GM12864 (cell line): ENCODE measurements at regions not wholly inside any gene's neighbourhood (a gene's known extent, or its start where the extent isn't known, plus 50 kb on each side); places are given as distances from the start of the nearest gene placed in this dataset.

Source experiments
- DNase-seq: peaks from one replicate; pipeline ENCODE4 v3.0.0-alpha.2; 2011; ENCODE audit warnings: low read depth
- H3K4me3 ChIP-seq: 2 replicates; pipeline ENCODE4 v1.5.1; 2011; ENCODE audit warnings: mild to moderate bottlenecking, low read depth, low read length, control low read depth
- TF ChIP-seq, protein P1 (sequence below): IDR thresholded peaks from 2 replicates; pipeline ENCODE4 v1.5.1; 2011; ENCODE audit warnings: low read depth, mild to moderate bottlenecking, moderate library complexity, low read length, control low read depth, inconsistent platforms; ENCODE audit errors: missing control alignments

- H3K4me3 ChIP-seq: no peak overlapping the region
- DNase-seq: no peak
- TF ChIP-seq, protein P1, sequence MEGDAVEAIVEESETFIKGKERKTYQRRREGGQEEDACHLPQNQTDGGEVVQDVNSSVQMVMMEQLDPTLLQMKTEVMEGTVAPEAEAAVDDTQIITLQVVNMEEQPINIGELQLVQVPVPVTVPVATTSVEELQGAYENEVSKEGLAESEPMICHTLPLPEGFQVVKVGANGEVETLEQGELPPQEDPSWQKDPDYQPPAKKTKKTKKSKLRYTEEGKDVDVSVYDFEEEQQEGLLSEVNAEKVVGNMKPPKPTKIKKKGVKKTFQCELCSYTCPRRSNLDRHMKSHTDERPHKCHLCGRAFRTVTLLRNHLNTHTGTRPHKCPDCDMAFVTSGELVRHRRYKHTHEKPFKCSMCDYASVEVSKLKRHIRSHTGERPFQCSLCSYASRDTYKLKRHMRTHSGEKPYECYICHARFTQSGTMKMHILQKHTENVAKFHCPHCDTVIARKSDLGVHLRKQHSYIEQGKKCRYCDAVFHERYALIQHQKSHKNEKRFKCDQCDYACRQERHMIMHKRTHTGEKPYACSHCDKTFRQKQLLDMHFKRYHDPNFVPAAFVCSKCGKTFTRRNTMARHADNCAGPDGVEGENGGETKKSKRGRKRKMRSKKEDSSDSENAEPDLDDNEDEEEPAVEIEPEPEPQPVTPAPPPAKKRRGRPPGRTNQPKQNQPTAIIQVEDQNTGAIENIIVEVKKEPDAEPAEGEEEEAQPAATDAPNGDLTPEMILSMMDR: no peak
Measured at GRCh38 chr16:73408716-73409115, 360.8 kb upstream of the ZFHX3 start.

DNA sequence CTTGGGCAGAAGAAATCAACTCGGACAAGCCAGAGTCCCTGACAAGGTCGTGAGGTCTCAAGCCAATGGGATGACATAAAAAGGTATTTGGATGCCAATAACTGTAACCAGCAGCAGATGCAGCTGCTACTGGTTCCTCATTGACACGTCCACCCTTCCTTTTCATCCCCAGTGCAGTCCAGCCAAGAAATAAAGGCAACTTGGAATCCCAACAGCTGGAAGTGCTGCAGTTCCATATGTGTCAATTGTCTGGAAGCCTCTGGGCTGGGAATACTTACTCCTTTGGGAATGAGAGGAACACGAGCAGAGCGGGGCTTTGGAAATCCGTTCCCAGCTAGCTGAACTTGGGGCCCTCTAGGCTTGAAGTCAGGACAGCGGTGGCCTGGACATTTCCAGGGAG lies 360.4 kb upstream of the ZFHX3 start:
- no peak overlapping the region for H3K4me3 ChIP-seq
- TF ChIP-seq, protein P1: no peak

GRCh38 chr16:73405851-73406250 lies 357.9 kb upstream of the ZFHX3 start:
- no peak overlapping the region for H3K4me3 ChIP-seq
- no peak for DNase-seq
- TF ChIP-seq, protein P1: no peak

More for the DNA sequence above, 360.4 kb upstream of the ZFHX3 start:
- DNase-seq: no peak

- TF ChIP-seq, protein P1: no peak
- DNase-seq: no peak
- H3K4me3 ChIP-seq: no peak overlapping the region
Measured at GRCh38 chr16:73404001-73404400, 356.1 kb upstream of the ZFHX3 start.

DNA sequence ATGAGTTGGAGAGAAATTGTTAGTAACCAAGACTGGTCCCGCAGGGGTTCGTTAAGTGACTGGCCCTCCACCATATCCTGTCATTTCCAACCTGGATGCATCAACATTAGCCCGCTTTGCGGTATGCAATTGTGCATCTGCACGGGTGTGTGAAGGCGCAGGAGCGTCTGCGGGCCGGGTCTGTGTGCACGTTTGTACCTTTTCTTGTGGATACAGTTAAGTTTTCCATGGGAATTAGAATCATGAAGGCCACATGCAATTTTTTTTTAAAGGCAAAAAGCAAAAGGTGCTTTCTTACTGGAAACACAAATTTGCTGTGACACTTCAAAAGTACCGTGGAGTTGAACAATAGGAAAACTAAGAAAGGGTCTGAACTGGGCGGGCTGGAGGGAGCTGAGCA lies 355.4 kb upstream of the ZFHX3 start:
- TF ChIP-seq, protein P1: no peak
- no peak for DNase-seq
- no peak overlapping the region for H3K4me3 ChIP-seq

- TF ChIP-seq, protein P1: no peak
- no peak overlapping the region for H3K4me3 ChIP-seq
- no peak for DNase-seq
Measured at GRCh38 chr16:73400951-73401350, 353.0 kb upstream of the ZFHX3 start.

DNA sequence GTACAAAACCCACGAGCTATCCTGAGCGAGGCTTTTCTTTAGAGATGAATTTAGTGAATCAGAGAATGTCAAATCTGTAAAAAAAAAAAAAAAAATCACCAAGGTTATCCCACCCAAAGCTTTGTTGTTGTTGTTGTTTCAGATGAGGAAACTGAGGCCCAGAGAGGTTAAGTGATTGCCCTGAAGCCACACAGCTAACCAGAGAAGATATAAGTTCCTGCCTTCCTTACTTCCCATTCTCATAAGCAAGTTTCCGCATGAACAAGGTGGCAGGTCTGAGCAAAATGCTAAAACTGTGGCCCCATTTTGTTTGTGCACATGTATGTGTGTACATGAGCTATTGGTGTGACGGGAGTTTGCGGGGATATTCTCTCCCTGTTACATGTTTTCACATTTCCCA lies 352.1 kb upstream of the ZFHX3 start:
- DNase-seq: no peak
- TF ChIP-seq, protein P1: no peak
- no peak overlapping the region for H3K4me3 ChIP-seq
